Panc1 (cell line): ENCODE measurements at regions not wholly inside any gene's neighbourhood (a gene's known extent, or its start where the extent isn't known, plus 50 kb on each side); places are given as distances from the start of the nearest gene placed in this dataset.

ENCODE experiments used
- ATAC-seq: fragments of 200-7000 bp; cut with Tn5 transposase; 2 replicates; pipeline ENCODE4 v1.9.1; 2020; ENCODE audit warnings: mild to moderate bottlenecking, moderate library complexity
- BruUV-seq: library from RNA; stranded (reverse); fragments of 400-500 nt; replicated peaks from 2 replicates; lab custom pipeline; 2021; lab: Mats Ljungman, UMichigan
- CTCF ChIA-PET: fragments of 300-600 bp; sonication (Branson Sonifier 250); formaldehyde crosslinking; loops from one replicate; lab custom pipeline; 2022; ENCODE audit warnings: antibody characterized with exemption; lab: Charles Lee
- POLR2A ChIA-PET: fragments of 300-600 bp; sonication (Branson Sonifier 250); formaldehyde crosslinking; loops from one replicate; lab custom pipeline; 2022; ENCODE audit warnings: antibody characterized with exemption; lab: Charles Lee
- DNase-seq: peaks from one replicate; pipeline ENCODE4 v3.0.0-alpha.2; 2010; ENCODE audit warnings: low read depth, low spot score
- H3K27ac ChIP-seq: 2 replicates; pipeline ENCODE4 v1.5.1; 2011; ENCODE audit warnings: mild to moderate bottlenecking, low read length, inconsistent platforms
- H3K27me3 ChIP-seq: fragments of 200-500 bp; sonication (Bioruptor generic); 2 replicates; pipeline ENCODE4 v1.6.0; 2014; ENCODE audit warnings: low read length, inconsistent platforms; ENCODE audit not compliant: control insufficient read depth, insufficient read depth
- H3K36me3 ChIP-seq: fragments of 200-500 bp; sonication (Bioruptor generic); 2 replicates; pipeline ENCODE4 v1.5.1; 2014; ENCODE audit warnings: inconsistent platforms, mild to moderate bottlenecking, low read length, moderate library complexity; ENCODE audit not compliant: control insufficient read depth, insufficient read depth
- H3K4me1 ChIP-seq: 2 replicates; pipeline ENCODE4 v1.5.1; 2011; ENCODE audit warnings: inconsistent platforms, mild to moderate bottlenecking, low read length, moderate library complexity; ENCODE audit not compliant: control insufficient read depth, insufficient read depth
- H3K4me3 ChIP-seq, 2 experiments: 2 replicates each; pipeline ENCODE4 v1.5.1; 2011 to 2012; ENCODE audit warnings: low read depth in 2 of 2, low read length in 2 of 2, mild to moderate bottlenecking in 2 of 2, inconsistent platforms in 1 of 2, moderate library complexity in 1 of 2
- H3K9me3 ChIP-seq: fragments of 200-500 bp; sonication (Bioruptor generic); 2 replicates; pipeline ENCODE4 v1.5.1; 2014; ENCODE audit warnings: low read depth, mild to moderate bottlenecking, inconsistent platforms, low read length, moderate library complexity; ENCODE audit not compliant: control insufficient read depth, insufficient read depth
- POLR2AphosphoS5 ChIP-seq: IDR thresholded peaks from 2 replicates; pipeline ENCODE4 v1.6.1; 2012; ENCODE audit warnings: mild to moderate bottlenecking, low read depth, low read length, moderate library complexity
- SIN3A ChIP-seq: IDR thresholded peaks from 2 replicates; pipeline ENCODE4 v1.6.1; 2012; ENCODE audit warnings: low read depth, mild to moderate bottlenecking, low read length, moderate library complexity, borderline replicate concordance; ENCODE audit not compliant: insufficient read depth
- TCF7L2 ChIP-seq: IDR thresholded peaks from 2 replicates; pipeline ENCODE4 v1.6.1; 2011; ENCODE audit warnings: mild to moderate bottlenecking, low read depth, low read length, inconsistent platforms
- in situ Hi-C: cut with HindIII; loops from 2 replicates; pipeline ENCODE4 v1.10.0; 2016; ENCODE audit warnings: low sequenced_read_pairs, low pct_unique_long_range_greater_than_20kb
- intact Hi-C: fragments of 100-400 bp; cut with micrococcal nuclease; formaldehyde crosslinking; loops from one replicate; pipeline ENCODE4 v1.10.0; 2022; ENCODE audit not compliant: unreplicated experiment
- TF ChIP-seq, protein P1 (sequence below), 2 experiments: IDR thresholded peaks; 2 replicates each; pipeline ENCODE4 v1.6.1; 2011 to 2012; ENCODE audit warnings: low read depth in 2 of 2, control low read depth in 1 of 2, low read length in 1 of 2, mild to moderate bottlenecking in 1 of 2, moderate library complexity in 1 of 2; ENCODE audit not compliant: insufficient read depth in 1 of 2
- TF ChIP-seq, protein P2 (sequence below): fragments of 450-650 bp; IDR thresholded peaks from 2 replicates; pipeline ENCODE4 v1.5.1; 2017; ENCODE audit warnings: mild to moderate bottlenecking

DNA sequence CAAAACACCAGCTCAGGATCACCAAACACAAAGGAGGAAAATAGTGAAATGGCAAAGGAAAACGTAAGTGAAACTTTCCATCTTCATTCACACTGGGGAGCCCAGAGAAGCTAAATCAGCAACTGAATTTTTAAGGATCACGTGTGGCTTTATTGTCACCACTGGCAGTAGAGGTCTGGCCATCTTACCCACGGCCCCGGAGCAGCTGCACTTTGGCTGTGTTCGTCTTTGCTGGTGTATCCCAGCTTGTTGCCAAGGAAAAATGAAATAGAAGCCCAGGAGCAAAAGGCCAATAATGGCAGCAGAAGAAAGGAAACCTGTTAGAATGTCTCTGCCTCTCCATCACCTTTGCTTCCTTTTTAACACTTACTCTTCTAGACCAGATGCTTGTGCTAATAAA, 274.7 kb downstream of the FOXO1 start:
- BruUV-seq, result no TSS peak
- H3K9me3 ChIP-seq, result no peaks in the 10 kb centered on the region
- intact Hi-C loops (no loop called here), in situ Hi-C loops (no loop called here)
- DNase-seq (no peak), ATAC-seq (no peak)
- TF ChIP-seq TCF7L2 (no peak), SIN3A (no peak)
- TF ChIP-seq, protein P1, sequence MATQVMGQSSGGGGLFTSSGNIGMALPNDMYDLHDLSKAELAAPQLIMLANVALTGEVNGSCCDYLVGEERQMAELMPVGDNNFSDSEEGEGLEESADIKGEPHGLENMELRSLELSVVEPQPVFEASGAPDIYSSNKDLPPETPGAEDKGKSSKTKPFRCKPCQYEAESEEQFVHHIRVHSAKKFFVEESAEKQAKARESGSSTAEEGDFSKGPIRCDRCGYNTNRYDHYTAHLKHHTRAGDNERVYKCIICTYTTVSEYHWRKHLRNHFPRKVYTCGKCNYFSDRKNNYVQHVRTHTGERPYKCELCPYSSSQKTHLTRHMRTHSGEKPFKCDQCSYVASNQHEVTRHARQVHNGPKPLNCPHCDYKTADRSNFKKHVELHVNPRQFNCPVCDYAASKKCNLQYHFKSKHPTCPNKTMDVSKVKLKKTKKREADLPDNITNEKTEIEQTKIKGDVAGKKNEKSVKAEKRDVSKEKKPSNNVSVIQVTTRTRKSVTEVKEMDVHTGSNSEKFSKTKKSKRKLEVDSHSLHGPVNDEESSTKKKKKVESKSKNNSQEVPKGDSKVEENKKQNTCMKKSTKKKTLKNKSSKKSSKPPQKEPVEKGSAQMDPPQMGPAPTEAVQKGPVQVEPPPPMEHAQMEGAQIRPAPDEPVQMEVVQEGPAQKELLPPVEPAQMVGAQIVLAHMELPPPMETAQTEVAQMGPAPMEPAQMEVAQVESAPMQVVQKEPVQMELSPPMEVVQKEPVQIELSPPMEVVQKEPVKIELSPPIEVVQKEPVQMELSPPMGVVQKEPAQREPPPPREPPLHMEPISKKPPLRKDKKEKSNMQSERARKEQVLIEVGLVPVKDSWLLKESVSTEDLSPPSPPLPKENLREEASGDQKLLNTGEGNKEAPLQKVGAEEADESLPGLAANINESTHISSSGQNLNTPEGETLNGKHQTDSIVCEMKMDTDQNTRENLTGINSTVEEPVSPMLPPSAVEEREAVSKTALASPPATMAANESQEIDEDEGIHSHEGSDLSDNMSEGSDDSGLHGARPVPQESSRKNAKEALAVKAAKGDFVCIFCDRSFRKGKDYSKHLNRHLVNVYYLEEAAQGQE (IDR thresholded peaks at IDR 0.05; ENCODE audit: insufficient read depth in 1 of 2, low read depth in 2 of 2, low read length in 1 of 2), result no peak
- no peak overlapping the region for H3K27ac ChIP-seq
- ChIA-PET CTCF (no interaction called here), POLR2A (no interaction called here)
- no peaks in the 10 kb centered on the region for H3K27me3 ChIP-seq
- no peaks in the 10 kb centered on the region for H3K4me1 ChIP-seq
- H3K4me3 ChIP-seq, result no peak overlapping the region
- H3K36me3 ChIP-seq, result no peaks in the 10 kb centered on the region

DNA sequence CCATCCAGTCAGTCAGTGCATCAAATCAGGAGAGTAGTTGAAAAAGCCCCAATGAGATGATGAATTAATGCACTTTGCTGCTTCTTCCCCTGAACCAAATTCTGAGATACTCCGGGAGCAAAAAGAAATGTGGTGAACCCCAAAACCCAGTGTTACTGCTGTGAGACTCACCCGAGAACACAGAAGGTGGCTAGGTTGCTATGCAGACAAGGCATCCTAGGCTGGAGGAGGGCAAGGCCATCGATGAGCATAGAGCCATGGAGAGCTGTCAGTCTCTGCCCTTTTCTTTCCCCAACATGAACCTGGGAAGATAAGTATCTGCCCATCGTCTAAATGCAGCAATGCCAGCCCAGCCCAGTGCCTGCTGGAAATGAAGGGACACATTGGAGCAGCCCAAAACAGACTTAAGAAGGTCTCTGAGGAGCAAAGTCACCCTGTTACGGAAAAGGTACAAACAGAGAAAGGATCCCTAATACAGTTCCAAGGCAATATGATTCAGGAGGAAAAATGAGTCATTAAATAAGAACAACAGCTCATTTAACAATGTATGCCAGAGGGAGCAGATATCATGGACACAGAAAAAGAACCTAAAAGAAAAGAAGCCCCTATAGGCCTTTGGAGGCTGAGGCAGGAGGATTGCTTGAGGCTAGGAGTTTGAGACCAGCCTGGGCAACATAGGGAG, 272.0 kb downstream of the FOXO1 start:
- H3K4me3 ChIP-seq, result no peak overlapping the region
- intact Hi-C loops (no loop called here), in situ Hi-C loops (no loop called here)
- ChIA-PET CTCF (no interaction called here), POLR2A (no interaction called here)
- H3K9me3 ChIP-seq, result no peaks in the 10 kb centered on the region
- TF ChIP-seq, protein P1 (IDR thresholded peaks at IDR 0.05; ENCODE audit: insufficient read depth in 1 of 2, low read depth in 2 of 2, low read length in 1 of 2), result no peak
- TF ChIP-seq, protein P2, sequence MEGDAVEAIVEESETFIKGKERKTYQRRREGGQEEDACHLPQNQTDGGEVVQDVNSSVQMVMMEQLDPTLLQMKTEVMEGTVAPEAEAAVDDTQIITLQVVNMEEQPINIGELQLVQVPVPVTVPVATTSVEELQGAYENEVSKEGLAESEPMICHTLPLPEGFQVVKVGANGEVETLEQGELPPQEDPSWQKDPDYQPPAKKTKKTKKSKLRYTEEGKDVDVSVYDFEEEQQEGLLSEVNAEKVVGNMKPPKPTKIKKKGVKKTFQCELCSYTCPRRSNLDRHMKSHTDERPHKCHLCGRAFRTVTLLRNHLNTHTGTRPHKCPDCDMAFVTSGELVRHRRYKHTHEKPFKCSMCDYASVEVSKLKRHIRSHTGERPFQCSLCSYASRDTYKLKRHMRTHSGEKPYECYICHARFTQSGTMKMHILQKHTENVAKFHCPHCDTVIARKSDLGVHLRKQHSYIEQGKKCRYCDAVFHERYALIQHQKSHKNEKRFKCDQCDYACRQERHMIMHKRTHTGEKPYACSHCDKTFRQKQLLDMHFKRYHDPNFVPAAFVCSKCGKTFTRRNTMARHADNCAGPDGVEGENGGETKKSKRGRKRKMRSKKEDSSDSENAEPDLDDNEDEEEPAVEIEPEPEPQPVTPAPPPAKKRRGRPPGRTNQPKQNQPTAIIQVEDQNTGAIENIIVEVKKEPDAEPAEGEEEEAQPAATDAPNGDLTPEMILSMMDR, result no peak
- TF ChIP-seq TCF7L2 (no peak), POLR2AphosphoS5 (no peak), SIN3A (no peak)
- no peaks in the 10 kb centered on the region for H3K36me3 ChIP-seq
- no TSS peak for BruUV-seq
- ATAC-seq, result no peak
- no peak for DNase-seq
- H3K27me3 ChIP-seq, result no peaks in the 10 kb centered on the region
- H3K27ac ChIP-seq, result no peak overlapping the region
- no peaks in the 10 kb centered on the region for H3K4me1 ChIP-seq
